Colonic mucosa (tissue), 4 donors: ENCODE measurements at regions not wholly inside any gene's neighbourhood (a gene's known extent, or its start where the extent isn't known, plus 50 kb on each side); places are given as distances from the start of the nearest gene placed in this dataset.
"Not testable (repeated sequence)": the region's sequence is repeated elsewhere in the genome, so short reads cannot be mapped to it uniquely, and the experiment has no call there.

Experiments
- DNase-seq: peaks from one replicate; pipeline ENCODE4 v3.0.0-alpha.2; 2020
- H3K27ac ChIP-seq: fragments of 200-600 bp; one replicate; pipeline ENCODE4 v1.8.0; 2021
- H3K27me3 ChIP-seq: fragments of 200-600 bp; one replicate; pipeline ENCODE4 v1.8.0; 2021
- H3K36me3 ChIP-seq: fragments of 200-600 bp; one replicate; pipeline ENCODE4 v1.8.0; 2021
- H3K4me1 ChIP-seq: fragments of 200-600 bp; one replicate; pipeline ENCODE4 v1.8.0; 2021; ENCODE audit warnings: mild to moderate bottlenecking
- H3K4me3 ChIP-seq: fragments of 200-600 bp; one replicate; pipeline ENCODE4 v1.8.0; 2021
- H3K9ac ChIP-seq, 2 donors: one replicate each; pipeline ENCODE4 v1.7.0; 2013; ENCODE audit warnings: control low read depth in 2 of 2, low read depth in 2 of 2, low read length in 2 of 2
- H3K9me3 ChIP-seq: fragments of 200-600 bp; one replicate; pipeline ENCODE4 v1.8.0; 2021
- intact Hi-C: fragments of 100-400 bp; cut with DNase I; formaldehyde crosslinking; loops from one replicate; pipeline ENCODE4 v1.14.1; 2022
- TF ChIP-seq, protein P1 (sequence below): fragments of 200-600 bp; IDR thresholded peaks from one replicate; pipeline ENCODE4 v1.8.0; 2022; ENCODE audit warnings: antibody characterized with exemption, mild to moderate bottlenecking
- donor health status: healthy.
- donor health status: DM: no; HTN: no; CAD: no.
- donor health status: DM: no; HTN: no; CAD: no.

GRCh38 chr16:8070506-8070905, 519.8 kb downstream of the TMEM114 start:
- no peak for DNase-seq
- H3K9me3 ChIP-seq: no peaks in the 10 kb centered on the region
- H3K27me3 ChIP-seq: no peaks in the 10 kb centered on the region
- H3K36me3 ChIP-seq: no peaks in the 10 kb centered on the region
- no peak overlapping the region for H3K9ac ChIP-seq
- intact Hi-C loops: no loop called here
- H3K4me3 ChIP-seq: no peak overlapping the region
- H3K27ac ChIP-seq: no peak overlapping the region
- no peaks in the 10 kb centered on the region for H3K4me1 ChIP-seq
- TF ChIP-seq, protein P1, sequence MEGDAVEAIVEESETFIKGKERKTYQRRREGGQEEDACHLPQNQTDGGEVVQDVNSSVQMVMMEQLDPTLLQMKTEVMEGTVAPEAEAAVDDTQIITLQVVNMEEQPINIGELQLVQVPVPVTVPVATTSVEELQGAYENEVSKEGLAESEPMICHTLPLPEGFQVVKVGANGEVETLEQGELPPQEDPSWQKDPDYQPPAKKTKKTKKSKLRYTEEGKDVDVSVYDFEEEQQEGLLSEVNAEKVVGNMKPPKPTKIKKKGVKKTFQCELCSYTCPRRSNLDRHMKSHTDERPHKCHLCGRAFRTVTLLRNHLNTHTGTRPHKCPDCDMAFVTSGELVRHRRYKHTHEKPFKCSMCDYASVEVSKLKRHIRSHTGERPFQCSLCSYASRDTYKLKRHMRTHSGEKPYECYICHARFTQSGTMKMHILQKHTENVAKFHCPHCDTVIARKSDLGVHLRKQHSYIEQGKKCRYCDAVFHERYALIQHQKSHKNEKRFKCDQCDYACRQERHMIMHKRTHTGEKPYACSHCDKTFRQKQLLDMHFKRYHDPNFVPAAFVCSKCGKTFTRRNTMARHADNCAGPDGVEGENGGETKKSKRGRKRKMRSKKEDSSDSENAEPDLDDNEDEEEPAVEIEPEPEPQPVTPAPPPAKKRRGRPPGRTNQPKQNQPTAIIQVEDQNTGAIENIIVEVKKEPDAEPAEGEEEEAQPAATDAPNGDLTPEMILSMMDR: no peak

DNA sequence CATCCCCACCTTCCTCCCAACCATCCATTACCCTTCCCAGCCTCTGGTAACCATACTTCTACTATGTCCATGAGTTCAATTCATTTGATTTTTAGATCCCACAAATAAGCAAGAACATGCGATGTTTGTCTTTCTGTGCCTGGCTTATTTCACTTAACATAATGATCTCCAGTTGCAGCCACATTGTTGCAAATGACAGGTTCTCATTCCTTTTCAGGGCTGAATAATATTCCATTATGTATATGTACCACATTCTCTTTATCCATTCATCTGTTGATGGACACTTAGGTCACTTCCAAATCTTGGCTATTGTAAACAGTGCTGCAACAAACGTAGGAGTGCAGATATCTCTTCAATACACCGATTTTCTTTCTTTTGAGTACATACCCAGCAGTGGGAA, 522.1 kb downstream of the TMEM114 start:
- H3K4me3 ChIP-seq, H3K36me3 ChIP-seq, DNase-seq, H3K9ac ChIP-seq, H3K27me3 ChIP-seq, H3K9me3 ChIP-seq, H3K27ac ChIP-seq, H3K4me1 ChIP-seq, intact Hi-C loops: not testable (repeated sequence)

GRCh38 chr16:8063159-8063558, 527.2 kb downstream of the TMEM114 start:
- intact Hi-C loops: no loop called here
- TF ChIP-seq, protein P1: no peak
- H3K4me1 ChIP-seq: no peaks in the 10 kb centered on the region
- H3K9ac ChIP-seq: no peak overlapping the region
- H3K36me3 ChIP-seq: no peaks in the 10 kb centered on the region
- DNase-seq: no peak
- no peak overlapping the region for H3K4me3 ChIP-seq
- H3K27ac ChIP-seq: no peak overlapping the region
- no peaks in the 10 kb centered on the region for H3K27me3 ChIP-seq
- no peaks in the 10 kb centered on the region for H3K9me3 ChIP-seq

- DNase-seq: no peak
- Histone ChIP-seq H3K27ac (no peak overlapping the region), H3K4me3 (no peak overlapping the region), H3K9me3 (no peaks in the 10 kb centered on the region), H3K9ac (no peak overlapping the region), H3K4me1 (no peaks in the 10 kb centered on the region), H3K27me3 (no peaks in the 10 kb centered on the region), H3K36me3 (no peaks in the 10 kb centered on the region)
- intact Hi-C loops: no loop called here
- TF ChIP-seq, protein P1: no peak
Measured at GRCh38 chr16:8062677-8063076, 527.6 kb downstream of the TMEM114 start.

DNA sequence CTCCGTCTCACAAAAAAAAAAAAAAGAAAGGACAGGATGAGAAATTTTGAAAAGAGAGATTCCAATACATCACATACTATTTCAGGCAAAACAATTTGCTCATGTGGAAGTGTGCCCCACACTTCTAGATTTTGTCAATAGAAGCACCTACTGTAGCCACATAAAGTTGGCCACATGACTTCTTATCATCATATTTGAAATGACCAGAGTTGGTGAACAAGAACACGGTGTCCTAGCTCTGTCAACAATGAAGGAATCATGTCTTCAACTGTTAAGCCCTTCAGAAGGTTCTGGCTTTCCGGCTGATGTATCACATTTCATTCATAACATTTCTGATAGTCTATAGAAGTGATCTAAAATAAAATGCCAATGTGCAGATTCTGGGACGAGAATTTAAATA, 534.5 kb downstream of the TMEM114 start:
- TF ChIP-seq, protein P1: no peak
- intact Hi-C loops: no loop called here
- Histone ChIP-seq H3K9ac (no peak overlapping the region), H3K27me3 (no peaks in the 10 kb centered on the region), H3K4me1 (no peaks in the 10 kb centered on the region), H3K4me3 (no peak overlapping the region), H3K36me3 (no peaks in the 10 kb centered on the region), H3K27ac (no peak overlapping the region), H3K9me3 (no peaks in the 10 kb centered on the region)
- no peak for DNase-seq

DNA sequence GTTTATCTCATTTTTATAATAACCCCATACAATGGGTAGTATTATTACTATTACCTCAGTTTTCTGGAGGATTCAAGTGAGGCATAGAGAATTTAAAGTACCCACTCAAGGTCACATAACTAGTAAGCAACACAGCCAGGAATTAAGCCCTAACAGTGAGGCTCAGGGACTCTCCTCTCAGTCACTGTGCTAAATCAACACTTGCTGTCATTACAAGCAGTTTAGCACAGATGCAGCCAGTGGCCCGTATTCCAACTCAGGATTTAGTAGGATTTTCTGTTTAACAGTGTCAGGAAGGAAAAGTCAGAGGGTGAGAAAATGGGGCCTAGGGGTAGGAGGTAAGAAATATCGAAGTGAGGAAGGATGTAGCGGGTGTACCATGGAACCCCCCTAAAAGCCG, 536.9 kb downstream of the TMEM114 start:
- Histone ChIP-seq H3K27me3 (no peaks in the 10 kb centered on the region), H3K36me3 (no peaks in the 10 kb centered on the region), H3K27ac (no peak overlapping the region), H3K9ac (no peak overlapping the region), H3K4me1 (no peaks in the 10 kb centered on the region), H3K4me3 (no peak overlapping the region), H3K9me3 (no peaks in the 10 kb centered on the region)
- no peak for DNase-seq
- TF ChIP-seq, protein P1: no peak
- intact Hi-C loops: no loop called here
